ENCODE measurements at regions not wholly inside any gene's neighbourhood (a gene's known extent, or its start where the extent isn't known, plus 50 kb on each side); places are given as distances from the start of the nearest gene placed in this dataset.

DNA sequence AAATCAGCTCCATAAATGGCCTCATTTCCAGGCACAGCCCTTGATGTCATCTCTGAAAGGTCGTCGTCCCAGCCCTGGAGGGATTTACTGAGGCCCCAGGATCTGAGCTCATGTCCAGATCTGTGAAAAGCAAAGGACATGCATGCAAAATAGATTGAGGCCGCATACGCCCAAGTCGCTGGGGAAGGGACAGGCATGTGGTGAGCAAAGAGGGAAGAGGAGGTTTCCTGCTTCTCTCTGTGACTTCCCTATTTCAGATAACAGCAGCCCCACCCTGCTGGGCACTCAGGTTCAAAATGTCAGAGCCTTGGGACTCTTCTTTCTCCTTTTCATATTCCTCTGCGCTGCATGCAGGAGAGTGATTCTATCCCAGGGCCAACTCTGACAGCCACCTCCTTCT, 197.2 kb downstream of the ADSS2 start:
- H3K9me3 Mint-ChIP-seq: peaks cover 16% of the 10 kb centered on the region
- ChIA-PET POLR2A (no interaction called here), CTCF (no interaction called here)
- no peaks in the 10 kb centered on the region for H3K36me3 Mint-ChIP-seq
- H3K27me3 Mint-ChIP-seq (ENCODE audit: low read depth): no peaks in the 10 kb centered on the region
- no peak for ATAC-seq
- peaks cover 3% of the 10 kb centered on the region; the same call in 1 of the 2 replicates for H3K4me1 Mint-ChIP-seq
- no peak for DNase-seq (ENCODE audit: low spot score)
- TF ChIP-seq, protein P1, sequence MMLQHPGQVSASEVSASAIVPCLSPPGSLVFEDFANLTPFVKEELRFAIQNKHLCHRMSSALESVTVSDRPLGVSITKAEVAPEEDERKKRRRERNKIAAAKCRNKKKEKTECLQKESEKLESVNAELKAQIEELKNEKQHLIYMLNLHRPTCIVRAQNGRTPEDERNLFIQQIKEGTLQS (CRISPR knock-in tag; conservative IDR thresholded peaks at IDR 0.05): no peak
- H3K27ac Mint-ChIP-seq: no peak overlapping the region
- H3K4me3 Mint-ChIP-seq: no peak overlapping the region

DNA sequence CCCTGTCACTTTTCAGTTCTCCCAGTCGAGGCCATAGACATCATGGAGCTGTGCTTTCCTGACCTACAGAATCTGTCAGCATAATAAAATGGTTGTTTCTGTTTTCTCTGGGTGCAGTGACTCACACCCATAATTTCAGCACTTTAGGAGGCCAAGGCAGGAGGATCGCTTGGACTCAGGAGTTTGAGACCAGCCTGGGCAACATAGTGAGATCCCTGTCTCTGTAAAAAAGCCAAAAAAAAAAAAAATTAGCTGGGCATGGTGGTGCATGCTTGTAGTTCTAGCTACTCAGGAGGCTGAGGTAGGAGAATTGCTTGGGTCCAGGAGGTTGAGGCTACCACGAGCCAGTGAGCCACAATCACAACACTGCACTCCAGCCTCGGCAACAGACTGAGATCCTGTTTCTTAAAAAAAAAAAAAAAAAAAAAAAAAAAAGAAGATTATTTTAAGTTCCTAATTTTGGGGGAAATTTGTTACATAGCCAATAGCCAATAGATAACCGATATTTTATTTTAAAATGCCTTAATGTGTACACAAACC, 196.2 kb downstream of the ADSS2 start:
- H3K4me3 Mint-ChIP-seq: no peak overlapping the region
- peaks cover 16% of the 10 kb centered on the region for H3K9me3 Mint-ChIP-seq
- H3K36me3 Mint-ChIP-seq: no peaks in the 10 kb centered on the region
- ChIA-PET POLR2A (interaction anchor here (0.6 kb wide), 1 partner anchor 143 kb away, joined by 3 read pairs; no protein-coding TSS in a partner anchor), CTCF (interaction anchor here (1.3 to 1.5 kb wide), 2 partner anchors 21 to 44 kb away, joined by 3 to 4 read pairs; no protein-coding TSS in a partner anchor)
- no peak for DNase-seq (ENCODE audit: low spot score)
- H3K4me1 Mint-ChIP-seq: peaks cover 3% of the 10 kb centered on the region; the same call in 1 of the 2 replicates
- H3K27me3 Mint-ChIP-seq (ENCODE audit: low read depth): no peaks in the 10 kb centered on the region
- no peak overlapping the region for H3K27ac Mint-ChIP-seq
- ATAC-seq: no peak
- TF ChIP-seq GTF2I (CRISPR knock-in tag; conservative IDR thresholded peaks at IDR 0.05) (no peak), ESRRA (CRISPR knock-in tag; IDR thresholded peaks at IDR 0.05; ENCODE audit: borderline replicate concordance) (no peak), JUN (CRISPR knock-in tag; IDR thresholded peaks at IDR 0.05) (no peak)

DNA sequence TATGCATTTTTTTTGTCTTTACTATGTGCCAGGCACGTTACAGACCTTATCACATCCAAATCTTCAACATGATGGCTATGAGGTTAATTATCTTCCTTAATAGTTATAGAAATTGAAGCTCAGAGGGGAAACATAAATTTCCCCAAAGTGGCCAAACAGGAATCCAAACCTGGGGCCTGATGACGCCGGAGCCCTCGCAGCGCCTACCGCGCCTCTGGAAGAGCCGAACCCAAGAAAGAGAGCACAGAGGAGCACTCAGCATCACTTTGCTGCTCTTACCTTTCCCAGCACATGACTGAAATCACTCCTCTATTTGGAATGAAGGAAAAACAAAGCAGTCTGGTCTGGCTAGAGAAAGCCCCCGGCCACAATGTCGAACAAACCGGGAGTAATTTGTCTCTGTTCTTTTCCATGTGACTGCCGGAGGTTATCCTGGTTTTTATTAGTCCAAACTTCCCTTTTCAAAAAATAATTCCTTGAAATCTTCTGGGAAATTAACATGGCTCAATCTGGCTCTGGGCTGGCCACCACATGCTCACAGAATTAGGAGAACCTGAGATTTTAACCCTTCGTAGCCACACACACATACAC, 195.5 kb downstream of the ADSS2 start:
- CTCF ChIA-PET: interaction anchor here (1.3 to 1.5 kb wide), 2 partner anchors 22 to 43 kb away, joined by 3 to 4 read pairs; no protein-coding TSS in a partner anchor
- H3K27ac Mint-ChIP-seq: no peak overlapping the region
- no peaks in the 10 kb centered on the region for H3K27me3 Mint-ChIP-seq (ENCODE audit: low read depth)
- peaks cover 3% of the 10 kb centered on the region; the same call in 1 of the 2 replicates for H3K4me1 Mint-ChIP-seq
- ATAC-seq: no peak
- POLR2A ChIA-PET: no interaction called here
- DNase-seq (ENCODE audit: low spot score): no peak
- no peak overlapping the region for H3K4me3 Mint-ChIP-seq
- peaks cover 16% of the 10 kb centered on the region for H3K9me3 Mint-ChIP-seq
- no peaks in the 10 kb centered on the region for H3K36me3 Mint-ChIP-seq
- TF ChIP-seq, protein P2, sequence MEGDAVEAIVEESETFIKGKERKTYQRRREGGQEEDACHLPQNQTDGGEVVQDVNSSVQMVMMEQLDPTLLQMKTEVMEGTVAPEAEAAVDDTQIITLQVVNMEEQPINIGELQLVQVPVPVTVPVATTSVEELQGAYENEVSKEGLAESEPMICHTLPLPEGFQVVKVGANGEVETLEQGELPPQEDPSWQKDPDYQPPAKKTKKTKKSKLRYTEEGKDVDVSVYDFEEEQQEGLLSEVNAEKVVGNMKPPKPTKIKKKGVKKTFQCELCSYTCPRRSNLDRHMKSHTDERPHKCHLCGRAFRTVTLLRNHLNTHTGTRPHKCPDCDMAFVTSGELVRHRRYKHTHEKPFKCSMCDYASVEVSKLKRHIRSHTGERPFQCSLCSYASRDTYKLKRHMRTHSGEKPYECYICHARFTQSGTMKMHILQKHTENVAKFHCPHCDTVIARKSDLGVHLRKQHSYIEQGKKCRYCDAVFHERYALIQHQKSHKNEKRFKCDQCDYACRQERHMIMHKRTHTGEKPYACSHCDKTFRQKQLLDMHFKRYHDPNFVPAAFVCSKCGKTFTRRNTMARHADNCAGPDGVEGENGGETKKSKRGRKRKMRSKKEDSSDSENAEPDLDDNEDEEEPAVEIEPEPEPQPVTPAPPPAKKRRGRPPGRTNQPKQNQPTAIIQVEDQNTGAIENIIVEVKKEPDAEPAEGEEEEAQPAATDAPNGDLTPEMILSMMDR (IDR thresholded peaks at IDR 0.05): no peak
- TF ChIP-seq KAT7 (CRISPR knock-in tag; IDR thresholded peaks at IDR 0.05; ENCODE audit: borderline replicate concordance): no peak
- TF ChIP-seq, protein P3, sequence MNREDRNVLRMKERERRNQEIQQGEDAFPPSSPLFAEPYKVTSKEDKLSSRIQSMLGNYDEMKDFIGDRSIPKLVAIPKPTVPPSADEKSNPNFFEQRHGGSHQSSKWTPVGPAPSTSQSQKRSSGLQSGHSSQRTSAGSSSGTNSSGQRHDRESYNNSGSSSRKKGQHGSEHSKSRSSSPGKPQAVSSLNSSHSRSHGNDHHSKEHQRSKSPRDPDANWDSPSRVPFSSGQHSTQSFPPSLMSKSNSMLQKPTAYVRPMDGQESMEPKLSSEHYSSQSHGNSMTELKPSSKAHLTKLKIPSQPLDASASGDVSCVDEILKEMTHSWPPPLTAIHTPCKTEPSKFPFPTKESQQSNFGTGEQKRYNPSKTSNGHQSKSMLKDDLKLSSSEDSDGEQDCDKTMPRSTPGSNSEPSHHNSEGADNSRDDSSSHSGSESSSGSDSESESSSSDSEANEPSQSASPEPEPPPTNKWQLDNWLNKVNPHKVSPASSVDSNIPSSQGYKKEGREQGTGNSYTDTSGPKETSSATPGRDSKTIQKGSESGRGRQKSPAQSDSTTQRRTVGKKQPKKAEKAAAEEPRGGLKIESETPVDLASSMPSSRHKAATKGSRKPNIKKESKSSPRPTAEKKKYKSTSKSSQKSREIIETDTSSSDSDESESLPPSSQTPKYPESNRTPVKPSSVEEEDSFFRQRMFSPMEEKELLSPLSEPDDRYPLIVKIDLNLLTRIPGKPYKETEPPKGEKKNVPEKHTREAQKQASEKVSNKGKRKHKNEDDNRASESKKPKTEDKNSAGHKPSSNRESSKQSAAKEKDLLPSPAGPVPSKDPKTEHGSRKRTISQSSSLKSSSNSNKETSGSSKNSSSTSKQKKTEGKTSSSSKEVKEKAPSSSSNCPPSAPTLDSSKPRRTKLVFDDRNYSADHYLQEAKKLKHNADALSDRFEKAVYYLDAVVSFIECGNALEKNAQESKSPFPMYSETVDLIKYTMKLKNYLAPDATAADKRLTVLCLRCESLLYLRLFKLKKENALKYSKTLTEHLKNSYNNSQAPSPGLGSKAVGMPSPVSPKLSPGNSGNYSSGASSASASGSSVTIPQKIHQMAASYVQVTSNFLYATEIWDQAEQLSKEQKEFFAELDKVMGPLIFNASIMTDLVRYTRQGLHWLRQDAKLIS (CRISPR knock-in tag; IDR thresholded peaks at IDR 0.05; ENCODE audit: borderline replicate concordance): no peak
- no peak for TF ChIP-seq SP1 (CRISPR knock-in tag; conservative IDR thresholded peaks at IDR 0.05)
- no peak for TF ChIP-seq TP53 (CRISPR knock-in tag; IDR thresholded peaks at IDR 0.05)
- TF ChIP-seq ZNF232 (CRISPR knock-in tag; IDR thresholded peaks at IDR 0.05): no peak
- TF ChIP-seq, protein P4, sequence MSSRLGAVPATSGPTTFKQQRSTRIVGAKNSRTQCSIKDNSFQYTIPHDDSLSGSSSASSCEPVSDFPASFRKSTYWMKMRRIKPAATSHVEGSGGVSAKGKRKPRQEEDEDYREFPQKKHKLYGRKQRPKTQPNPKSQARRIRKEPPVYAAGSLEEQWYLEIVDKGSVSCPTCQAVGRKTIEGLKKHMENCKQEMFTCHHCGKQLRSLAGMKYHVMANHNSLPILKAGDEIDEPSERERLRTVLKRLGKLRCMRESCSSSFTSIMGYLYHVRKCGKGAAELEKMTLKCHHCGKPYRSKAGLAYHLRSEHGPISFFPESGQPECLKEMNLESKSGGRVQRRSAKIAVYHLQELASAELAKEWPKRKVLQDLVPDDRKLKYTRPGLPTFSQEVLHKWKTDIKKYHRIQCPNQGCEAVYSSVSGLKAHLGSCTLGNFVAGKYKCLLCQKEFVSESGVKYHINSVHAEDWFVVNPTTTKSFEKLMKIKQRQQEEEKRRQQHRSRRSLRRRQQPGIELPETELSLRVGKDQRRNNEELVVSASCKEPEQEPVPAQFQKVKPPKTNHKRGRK (CRISPR knock-in tag; IDR thresholded peaks at IDR 0.05; ENCODE audit: borderline replicate concordance): no peak
- TF ChIP-seq, protein P5, sequence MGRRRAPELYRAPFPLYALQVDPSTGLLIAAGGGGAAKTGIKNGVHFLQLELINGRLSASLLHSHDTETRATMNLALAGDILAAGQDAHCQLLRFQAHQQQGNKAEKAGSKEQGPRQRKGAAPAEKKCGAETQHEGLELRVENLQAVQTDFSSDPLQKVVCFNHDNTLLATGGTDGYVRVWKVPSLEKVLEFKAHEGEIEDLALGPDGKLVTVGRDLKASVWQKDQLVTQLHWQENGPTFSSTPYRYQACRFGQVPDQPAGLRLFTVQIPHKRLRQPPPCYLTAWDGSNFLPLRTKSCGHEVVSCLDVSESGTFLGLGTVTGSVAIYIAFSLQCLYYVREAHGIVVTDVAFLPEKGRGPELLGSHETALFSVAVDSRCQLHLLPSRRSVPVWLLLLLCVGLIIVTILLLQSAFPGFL (CRISPR knock-in tag; IDR thresholded peaks at IDR 0.05; ENCODE audit: borderline replicate concordance): no peak
- TF ChIP-seq GRHL2 (CRISPR knock-in tag; IDR thresholded peaks at IDR 0.05; ENCODE audit: insufficient replicate concordance, severe bottlenecking): no peak
- TF ChIP-seq ZNF671 (CRISPR knock-in tag; IDR thresholded peaks at IDR 0.05): no peak
- TF ChIP-seq ZBTB21 (CRISPR knock-in tag; IDR thresholded peaks at IDR 0.05; ENCODE audit: borderline replicate concordance): no peak
- TF ChIP-seq RELA (CRISPR knock-in tag; IDR thresholded peaks at IDR 0.05; ENCODE audit: borderline replicate concordance): no peak
- TF ChIP-seq SMAD4 (CRISPR knock-in tag; IDR thresholded peaks at IDR 0.05): no peak
- TF ChIP-seq, protein P6, sequence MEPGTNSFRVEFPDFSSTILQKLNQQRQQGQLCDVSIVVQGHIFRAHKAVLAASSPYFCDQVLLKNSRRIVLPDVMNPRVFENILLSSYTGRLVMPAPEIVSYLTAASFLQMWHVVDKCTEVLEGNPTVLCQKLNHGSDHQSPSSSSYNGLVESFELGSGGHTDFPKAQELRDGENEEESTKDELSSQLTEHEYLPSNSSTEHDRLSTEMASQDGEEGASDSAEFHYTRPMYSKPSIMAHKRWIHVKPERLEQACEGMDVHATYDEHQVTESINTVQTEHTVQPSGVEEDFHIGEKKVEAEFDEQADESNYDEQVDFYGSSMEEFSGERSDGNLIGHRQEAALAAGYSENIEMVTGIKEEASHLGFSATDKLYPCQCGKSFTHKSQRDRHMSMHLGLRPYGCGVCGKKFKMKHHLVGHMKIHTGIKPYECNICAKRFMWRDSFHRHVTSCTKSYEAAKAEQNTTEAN (CRISPR knock-in tag; IDR thresholded peaks at IDR 0.05): no peak
- no peak for TF ChIP-seq GABPB1 (CRISPR knock-in tag; IDR thresholded peaks at IDR 0.05)
